HL-60 (cell line): ENCODE measurements at regions not wholly inside any gene's neighbourhood (a gene's known extent, or its start where the extent isn't known, plus 50 kb on each side); places are given as distances from the start of the nearest gene placed in this dataset.

Source experiments
- DNase-seq, 2 experiments: peaks; one replicate each; pipeline ENCODE4 v3.0.0-alpha.2; 2010 to 2020; ENCODE audit warnings: low read depth in 1 of 2, low spot score in 1 of 2
- H3K27ac ChIP-seq: fragments of 250-450 bp; sonication (Bioruptor Pico); replicated peaks from 2 replicates; pipeline ENCODE4 v1.5.1; 2020; ENCODE audit warnings: mild to moderate bottlenecking, moderate library complexity
- H3K27me3 ChIP-seq: fragments of 250-450 bp; sonication (Bioruptor Pico); 2 replicates; pipeline ENCODE4 v1.5.1; 2021; ENCODE audit warnings: mild to moderate bottlenecking, moderate library complexity; ENCODE audit not compliant: insufficient read depth, poor library complexity, severe bottlenecking
- H3K4me3 ChIP-seq: replicated peaks from 2 replicates; pipeline ENCODE4 v1.5.1; 2011; ENCODE audit warnings: mild to moderate bottlenecking, control low read depth, low read length; ENCODE audit not compliant: insufficient read depth
- CTCF ChIP-seq: IDR thresholded peaks from one replicate; pipeline ENCODE4 v1.5.1; 2011; ENCODE audit warnings: low read length, control low read depth, inconsistent platforms; ENCODE audit not compliant: insufficient read depth
- GABPA ChIP-seq: IDR thresholded peaks from 2 replicates; pipeline ENCODE4 v1.6.1; 2012; ENCODE audit warnings: low read depth
- POLR2AphosphoS5 ChIP-seq: IDR thresholded peaks from 2 replicates; pipeline ENCODE4 v1.6.1; 2012; ENCODE audit warnings: low read depth
- REST ChIP-seq: IDR thresholded peaks from 2 replicates; pipeline ENCODE4 v1.6.1; 2012; ENCODE audit warnings: low read depth; ENCODE audit not compliant: insufficient replicate concordance
- SPI1 ChIP-seq: IDR thresholded peaks from 2 replicates; pipeline ENCODE4 v1.6.1; 2012; ENCODE audit warnings: low read depth, mild to moderate bottlenecking, borderline replicate concordance

- DNase-seq = no peak
- TF ChIP-seq CTCF (no peak), SPI1 (no peak), GABPA (no peak), REST (no peak), POLR2AphosphoS5 (no peak)
- H3K27ac ChIP-seq = no peak overlapping the region
- no peak overlapping the region for H3K4me3 ChIP-seq
- H3K27me3 ChIP-seq = no peaks in the 10 kb centered on the region
Measured at GRCh38 chr2:217215877-217216276, 356.0 kb upstream of the TNP1 start.

DNA sequence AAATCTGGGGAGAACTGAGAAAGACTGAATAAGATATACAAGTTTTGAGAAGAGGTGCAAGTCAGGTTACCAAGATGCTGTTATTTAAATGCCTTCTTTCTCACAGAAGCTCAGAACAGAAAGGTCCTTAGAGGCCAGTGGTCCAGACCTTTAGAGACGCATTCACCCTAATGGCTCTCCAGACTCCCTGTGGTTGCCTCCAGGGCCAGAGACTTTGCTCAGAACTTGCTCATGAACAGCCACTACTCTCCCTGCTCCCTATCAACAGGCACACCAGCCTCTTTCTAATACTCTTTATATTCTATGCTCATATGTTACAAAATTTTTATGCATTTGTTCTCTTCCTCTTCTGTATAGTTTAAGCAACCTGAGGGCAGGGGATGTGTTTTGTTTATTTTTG is 349.0 kb upstream of the TNP1 start:
- no peak overlapping the region for H3K4me3 ChIP-seq
- no peak overlapping the region for H3K27ac ChIP-seq
- no peak for TF ChIP-seq CTCF
- TF ChIP-seq GABPA = no peak
- no peak for TF ChIP-seq SPI1
- no peak for TF ChIP-seq POLR2AphosphoS5
- TF ChIP-seq REST = no peak
- H3K27me3 ChIP-seq = no peaks in the 10 kb centered on the region
- no peak for DNase-seq

DNA sequence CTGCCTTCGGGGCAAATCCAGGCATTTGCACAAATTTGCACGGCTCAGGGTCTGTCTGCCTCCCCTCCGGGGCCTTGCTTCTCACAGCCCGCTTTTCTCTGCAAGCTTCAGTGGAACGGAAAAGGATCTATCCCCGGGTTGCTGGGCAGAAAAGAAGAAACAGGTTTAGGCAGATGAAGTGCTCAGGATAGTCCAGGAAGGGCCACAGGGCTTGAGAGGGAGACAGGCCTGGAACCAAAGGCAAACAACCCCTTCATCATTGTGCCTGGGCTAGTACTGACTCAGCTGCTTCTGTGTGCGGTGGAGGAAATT is 347.8 kb upstream of the TNP1 start:
- TF ChIP-seq POLR2AphosphoS5 = no peak
- no peak for TF ChIP-seq CTCF
- no peak for TF ChIP-seq GABPA
- no peak for TF ChIP-seq SPI1
- no peak for TF ChIP-seq REST
- DNase-seq = no peak
- H3K27ac ChIP-seq = no peak overlapping the region
- no peak overlapping the region for H3K4me3 ChIP-seq
- no peaks in the 10 kb centered on the region for H3K27me3 ChIP-seq
